Trophoblast cell (in vitro differentiated cells and primary cell): ENCODE measurements at regions not wholly inside any gene's neighbourhood (a gene's known extent, or its start where the extent isn't known, plus 50 kb on each side); places are given as distances from the start of the nearest gene placed in this dataset.
A peak's percentile ranks its signal among the peaks of the same experiment; 100 is the strongest.

Experiments used
- DNase-seq, 2 donors: peaks; one replicate each; pipeline ENCODE4 v3.0.0-alpha.2; 2016
- H2AFZ ChIP-seq: 2 replicates; pipeline ENCODE4 v1.6.1; 2013; ENCODE audit warnings: low read length, moderate library complexity, mild to moderate bottlenecking; ENCODE audit not compliant: insufficient read depth, poor library complexity
- H2AK5ac ChIP-seq: 2 replicates; pipeline ENCODE4 v1.6.1; 2013; ENCODE audit warnings: mild to moderate bottlenecking, low read length
- H2BK120ac ChIP-seq: 2 replicates; pipeline ENCODE4 v1.6.1; 2013; ENCODE audit warnings: low read length, mild to moderate bottlenecking, moderate library complexity; ENCODE audit not compliant: insufficient read depth, poor library complexity
- H2BK12ac ChIP-seq: 2 replicates; pipeline ENCODE4 v1.6.1; 2013; ENCODE audit warnings: mild to moderate bottlenecking, low read length, moderate library complexity
- H2BK5ac ChIP-seq: 2 replicates; pipeline ENCODE4 v1.6.1; 2013; ENCODE audit warnings: low read length, low read depth, moderate library complexity, mild to moderate bottlenecking; ENCODE audit not compliant: poor library complexity
- H3K14ac ChIP-seq: 2 replicates; pipeline ENCODE4 v1.6.1; 2013; ENCODE audit warnings: mild to moderate bottlenecking, low read length
- H3K18ac ChIP-seq: 2 replicates; pipeline ENCODE4 v1.6.1; 2013; ENCODE audit warnings: mild to moderate bottlenecking, low read length
- H3K23ac ChIP-seq: 2 replicates; pipeline ENCODE4 v1.6.1; 2013; ENCODE audit warnings: low read length
- H3K27ac ChIP-seq: 2 replicates; pipeline ENCODE4 v1.5.1; 2013; ENCODE audit warnings: low read depth, mild to moderate bottlenecking, inconsistent platforms, low read length, moderate library complexity
- H3K27me3 ChIP-seq: 2 replicates; pipeline ENCODE4 v1.6.1; 2013; ENCODE audit warnings: inconsistent platforms, mild to moderate bottlenecking, low read length, moderate library complexity; ENCODE audit not compliant: insufficient read depth
- H3K36me3 ChIP-seq, 2 experiments: 1 replicate in 1 of 2; 2 replicates in 1 of 2; pipeline ENCODE4 v1.6.1; 2013; ENCODE audit warnings: low read length in 2 of 2, mild to moderate bottlenecking in 2 of 2, moderate library complexity in 1 of 2; ENCODE audit not compliant: insufficient read depth in 2 of 2, control insufficient read depth in 1 of 2
- H3K4ac ChIP-seq: 2 replicates; pipeline ENCODE4 v1.6.1; 2013; ENCODE audit warnings: low read depth, mild to moderate bottlenecking, low read length, moderate library complexity
- H3K4me1 ChIP-seq, 2 experiments: 1 replicate in 1 of 2; 2 replicates in 1 of 2; pipeline ENCODE4 v1.6.1; 2013; ENCODE audit warnings: low read length in 2 of 2, mild to moderate bottlenecking in 2 of 2, moderate library complexity in 1 of 2; ENCODE audit not compliant: insufficient read depth in 2 of 2, control insufficient read depth in 1 of 2
- H3K4me2 ChIP-seq: 2 replicates; pipeline ENCODE4 v1.6.1; 2013; ENCODE audit warnings: inconsistent platforms, mild to moderate bottlenecking, low read length, moderate library complexity
- H3K4me3 ChIP-seq: 2 replicates; pipeline ENCODE4 v1.5.1; 2013; ENCODE audit warnings: mild to moderate bottlenecking, low read depth, low read length, inconsistent platforms
- H3K79me1 ChIP-seq: one replicate; pipeline ENCODE4 v1.6.1; 2013; ENCODE audit warnings: low read length
- H3K79me2 ChIP-seq: 2 replicates; pipeline ENCODE4 v1.6.1; 2013; ENCODE audit warnings: low read length, mild to moderate bottlenecking; ENCODE audit not compliant: control insufficient read depth, insufficient read depth, poor library complexity
- H3K9ac ChIP-seq: 2 replicates; pipeline ENCODE4 v1.6.1; 2013; ENCODE audit warnings: mild to moderate bottlenecking, low read length
- H3K9me3 ChIP-seq: 2 replicates; pipeline ENCODE4 v1.6.1; 2013; ENCODE audit warnings: low read depth, mild to moderate bottlenecking, control low read depth, inconsistent platforms, low read length; ENCODE audit not compliant: insufficient read depth
- H4K12ac ChIP-seq: 2 replicates; pipeline ENCODE4 v1.6.1; 2013; ENCODE audit warnings: low read depth, mild to moderate bottlenecking, low read length, moderate library complexity
- H4K8ac ChIP-seq: 2 replicates; pipeline ENCODE4 v1.6.1; 2013; ENCODE audit warnings: low read depth, mild to moderate bottlenecking, low read length, moderate library complexity
- H4K91ac ChIP-seq: one replicate; pipeline ENCODE4 v1.6.1; 2013; ENCODE audit warnings: low read depth, mild to moderate bottlenecking, low read length, moderate library complexity
- WGBS: extraction: QIAGEN DNeasy Blood & Tissue Kit; methylation state at CpG from one replicate; pipeline ENCODE4 v1.1.7; 2013; ENCODE audit warnings: missing lambda C conversion rate; ENCODE audit not compliant: insufficient read length, insufficient coverage; ENCODE audit errors: extremely low coverage; 5-methylcytosine and 5-hydroxymethylcytosine counted together

- Histone ChIP-seq H3K18ac (no peak overlapping the region), H2BK5ac (no peak overlapping the region), H4K8ac (no peak overlapping the region), H2AK5ac (no peak overlapping the region), H2BK120ac (no peak overlapping the region), H3K27ac (no peak overlapping the region), H3K23ac (no peak overlapping the region), H3K9ac (no peak overlapping the region), H4K12ac (no peak overlapping the region), H3K79me1 (no peaks in the 10 kb centered on the region), H3K4me1 (peaks cover 5% of the 10 kb centered on the region in 2 experiments), H2BK12ac (no peak overlapping the region), H3K36me3 (no peaks in the 10 kb centered on the region), H3K4me2 (no peak overlapping the region), H3K4ac (no peak overlapping the region), H3K14ac (no peak overlapping the region), H3K27me3 (no peaks in the 10 kb centered on the region), H3K9me3 (no peaks in the 10 kb centered on the region), H4K91ac (no peak overlapping the region), H3K79me2 (no peaks in the 10 kb centered on the region), H3K4me3 (no peak overlapping the region), H2AFZ (no peak overlapping the region)
- DNase-seq = no peak
- WGBS = no CpG with 5 or more reads among the region's 7 CpGs
Measured at GRCh38 chr10:113310347-113310746, 242.5 kb upstream of the HABP2 start.

- Histone ChIP-seq H4K8ac (no peak overlapping the region), H2BK120ac (no peak overlapping the region), H3K27me3 (no peaks in the 10 kb centered on the region), H3K4me3 (no peak overlapping the region), H4K12ac (no peak overlapping the region), H3K4me1 (peaks cover 0 to 2% of the 10 kb centered on the region in 2 experiments), H3K14ac (no peak overlapping the region), H2BK12ac (no peak overlapping the region), H3K9me3 (peaks cover 2% of the 10 kb centered on the region), H3K23ac (no peak overlapping the region), H3K18ac (no peak overlapping the region), H3K4me2 (no peak overlapping the region), H3K36me3 (no peaks in the 10 kb centered on the region), H3K79me1 (no peaks in the 10 kb centered on the region), H3K4ac (no peak overlapping the region), H3K79me2 (no peaks in the 10 kb centered on the region), H4K91ac (no peak overlapping the region), H2BK5ac (no peak overlapping the region), H3K9ac (no peak overlapping the region), H2AK5ac (no peak overlapping the region), H2AFZ (no peak overlapping the region), H3K27ac (no peak overlapping the region)
- DNase-seq = peak; percentile 21 to 65
- WGBS = no CpG with 5 or more reads among the region's 5 CpGs
Measured at GRCh38 chr10:113313048-113313602, 239.7 kb upstream of the HABP2 start.

- H4K12ac ChIP-seq = no peak overlapping the region
- peaks cover 2% of the 10 kb centered on the region for H3K9me3 ChIP-seq
- WGBS = no CpG with 5 or more reads among the region's 4 CpGs
- H3K4me2 ChIP-seq = no peak overlapping the region
- H4K91ac ChIP-seq = no peak overlapping the region
- H4K8ac ChIP-seq = no peak overlapping the region
- no peak overlapping the region for H3K4ac ChIP-seq
- no peak overlapping the region for H3K23ac ChIP-seq
- no peaks in the 10 kb centered on the region for H3K27me3 ChIP-seq
- H2AFZ ChIP-seq = no peak overlapping the region
- no peak overlapping the region for H3K9ac ChIP-seq
- no peak overlapping the region for H3K18ac ChIP-seq
- H3K27ac ChIP-seq = no peak overlapping the region
- no peaks in the 10 kb centered on the region for H3K36me3 ChIP-seq
- H2BK5ac ChIP-seq = no peak overlapping the region
- H3K14ac ChIP-seq = no peak overlapping the region
- H3K4me1 ChIP-seq = peaks cover 0 to 2% of the 10 kb centered on the region in 2 experiments
- H2BK12ac ChIP-seq = no peak overlapping the region
- H3K79me2 ChIP-seq = no peaks in the 10 kb centered on the region
- H3K79me1 ChIP-seq = no peaks in the 10 kb centered on the region
- H2BK120ac ChIP-seq = no peak overlapping the region
- DNase-seq = no peak
- H3K4me3 ChIP-seq = no peak overlapping the region
- H2AK5ac ChIP-seq = no peak overlapping the region
Measured at GRCh38 chr10:113313722-113314121, 239.1 kb upstream of the HABP2 start.

GRCh38 chr10:113316506-113316905, 236.3 kb upstream of the HABP2 start:
- Histone ChIP-seq H3K18ac (no peak overlapping the region), H2BK12ac (no peak overlapping the region), H2BK5ac (no peak overlapping the region), H3K4me1 (no peaks in the 10 kb centered on the region), H3K79me2 (no peaks in the 10 kb centered on the region), H3K23ac (no peak overlapping the region), H3K9me3 (peaks cover 2% of the 10 kb centered on the region), H2AFZ (no peak overlapping the region), H3K36me3 (no peaks in the 10 kb centered on the region), H3K9ac (no peak overlapping the region), H3K14ac (no peak overlapping the region), H3K27me3 (no peaks in the 10 kb centered on the region), H4K8ac (no peak overlapping the region), H3K4ac (no peak overlapping the region), H3K4me2 (no peak overlapping the region), H3K79me1 (no peaks in the 10 kb centered on the region), H4K91ac (no peak overlapping the region), H2AK5ac (no peak overlapping the region), H3K27ac (no peak overlapping the region), H4K12ac (no peak overlapping the region), H3K4me3 (no peak overlapping the region), H2BK120ac (no peak overlapping the region)
- DNase-seq = no peak
- WGBS = no CpG with 5 or more reads among the region's 4 CpGs
